Hepatocyte (in vitro differentiated cells): ENCODE measurements at regions not wholly inside any gene's neighbourhood (a gene's known extent, or its start where the extent isn't known, plus 50 kb on each side); places are given as distances from the start of the nearest gene placed in this dataset.

Experiments
- DNase-seq: peaks from one replicate; pipeline ENCODE4 v3.0.0-alpha.2; 2016; ENCODE audit warnings: low spot score
- H2AFZ ChIP-seq: fragments of 200-600 bp; sonication (generic); 2 replicates; pipeline ENCODE4 v1.6.0; 2016; ENCODE audit warnings: antibody characterized with exemption, mild to moderate bottlenecking
- H3K27ac ChIP-seq: fragments of 200-600 bp; sonication (generic); 2 replicates; pipeline ENCODE4 v1.5.1; 2016; ENCODE audit warnings: mild to moderate bottlenecking
- H3K27me3 ChIP-seq: fragments of 200-600 bp; sonication (generic); 2 replicates; pipeline ENCODE4 v1.6.1; 2016
- H3K36me3 ChIP-seq: fragments of 200-600 bp; sonication (generic); replicated peaks from 2 replicates; pipeline ENCODE4 v1.5.1; 2016; ENCODE audit warnings: low read depth; ENCODE audit not compliant: insufficient read depth
- H3K4me1 ChIP-seq: fragments of 200-600 bp; sonication (generic); 2 replicates; pipeline ENCODE4 v1.5.1; 2016; ENCODE audit warnings: mild to moderate bottlenecking, moderate library complexity; ENCODE audit not compliant: insufficient read depth
- H3K4me2 ChIP-seq: fragments of 200-600 bp; sonication (generic); 2 replicates; pipeline ENCODE4 v1.6.0; 2016
- H3K4me3 ChIP-seq: fragments of 200-600 bp; sonication (generic); 2 replicates; pipeline ENCODE4 v1.5.1; 2016; ENCODE audit warnings: mild to moderate bottlenecking
- H3K79me2 ChIP-seq: fragments of 200-600 bp; sonication (generic); 2 replicates; pipeline ENCODE4 v1.6.0; 2017; ENCODE audit warnings: mild to moderate bottlenecking
- H3K9me2 ChIP-seq: fragments of 200-600 bp; sonication (generic); replicated peaks from 2 replicates; pipeline ENCODE4 v1.6.0; 2017; ENCODE audit warnings: mild to moderate bottlenecking; ENCODE audit not compliant: insufficient read depth
- H3K9me3 ChIP-seq: fragments of 200-600 bp; sonication (generic); 2 replicates; pipeline ENCODE4 v1.5.1; 2016; ENCODE audit warnings: low read depth, mild to moderate bottlenecking
- H4K20me1 ChIP-seq: fragments of 200-600 bp; sonication (generic); 2 replicates; pipeline ENCODE4 v1.6.0; 2016; ENCODE audit warnings: mild to moderate bottlenecking; ENCODE audit not compliant: insufficient read depth, poor library complexity, severe bottlenecking
- CTCF ChIP-seq: fragments of 200-600 bp; sonication (generic); IDR thresholded peaks from 2 replicates; pipeline ENCODE4 v1.5.1; 2016; ENCODE audit warnings: antibody characterized with exemption, mild to moderate bottlenecking; ENCODE audit not compliant: poor library complexity
- EZH2 ChIP-seq: fragments of 200-600 bp; sonication (generic); IDR thresholded peaks from 2 replicates; pipeline ENCODE4 v1.6.1; 2016; ENCODE audit warnings: antibody characterized with exemption, mild to moderate bottlenecking, borderline replicate concordance
- EZH2phosphoT487 ChIP-seq: fragments of 200-600 bp; sonication (generic); IDR thresholded peaks from one replicate; pipeline ENCODE4 v1.6.1; 2018; ENCODE audit warnings: antibody characterized with exemption, mild to moderate bottlenecking, low read depth, moderate library complexity; ENCODE audit not compliant: unreplicated experiment, severe bottlenecking
- WGBS: methylation state at CpG from one replicate; pipeline ENCODE4 v1.1.6; 2016; ENCODE audit warnings: low lambda C conversion rate; ENCODE audit errors: missing lambda C conversion rate; 5-methylcytosine and 5-hydroxymethylcytosine counted together

GRCh38 chr9:79041266-79041665 is 530.5 kb upstream of the TLE4 start:
- WGBS: 84% methylated on average over 1 of the region's 1 CpG
- no peak for DNase-seq
- Histone ChIP-seq H3K4me2 (no peak overlapping the region), H3K4me3 (no peak overlapping the region), H3K9me3 (no peaks in the 10 kb centered on the region), H2AFZ (no peak overlapping the region), H3K79me2 (no peaks in the 10 kb centered on the region), H4K20me1 (no peaks in the 10 kb centered on the region), H3K9me2 (no peaks in the 10 kb centered on the region), H3K4me1 (no peaks in the 10 kb centered on the region), H3K27me3 (no peaks in the 10 kb centered on the region), H3K27ac (no peak overlapping the region), H3K36me3 (no peaks in the 10 kb centered on the region)
- TF ChIP-seq EZH2phosphoT487 (no peak), EZH2 (no peak), CTCF (no peak)

- Histone ChIP-seq H3K4me2 (no peak overlapping the region), H2AFZ (no peak overlapping the region), H4K20me1 (no peaks in the 10 kb centered on the region), H3K4me1 (no peaks in the 10 kb centered on the region), H3K9me3 (no peaks in the 10 kb centered on the region), H3K36me3 (no peaks in the 10 kb centered on the region), H3K9me2 (no peaks in the 10 kb centered on the region), H3K4me3 (no peak overlapping the region), H3K27me3 (no peaks in the 10 kb centered on the region), H3K79me2 (no peaks in the 10 kb centered on the region), H3K27ac (no peak overlapping the region)
- no peak for DNase-seq
- no peak for TF ChIP-seq EZH2
- no peak for TF ChIP-seq EZH2phosphoT487
- WGBS: 87% methylated on average over 7 of the region's 7 CpGs
These were observed 527.8 kb upstream of the TLE4 start for GRCh38 chr9:79043916-79044315.

- H3K9me3 ChIP-seq: no peaks in the 10 kb centered on the region
- no peaks in the 10 kb centered on the region for H3K9me2 ChIP-seq
- no peaks in the 10 kb centered on the region for H3K27me3 ChIP-seq
- H4K20me1 ChIP-seq: no peaks in the 10 kb centered on the region
- H3K36me3 ChIP-seq: no peaks in the 10 kb centered on the region
- TF ChIP-seq EZH2phosphoT487: no peak
- TF ChIP-seq CTCF: no peak
- TF ChIP-seq EZH2: no peak
- WGBS: 93% methylated on average over 2 of the region's 2 CpGs
- H3K27ac ChIP-seq: no peak overlapping the region
- DNase-seq: no peak
- no peaks in the 10 kb centered on the region for H3K4me1 ChIP-seq
- H2AFZ ChIP-seq: no peak overlapping the region
- H3K4me2 ChIP-seq: no peak overlapping the region
- no peaks in the 10 kb centered on the region for H3K79me2 ChIP-seq
- H3K4me3 ChIP-seq: no peak overlapping the region
These were observed 525.4 kb upstream of the TLE4 start for GRCh38 chr9:79046401-79046800.

- no peaks in the 10 kb centered on the region for H3K4me1 ChIP-seq
- no peaks in the 10 kb centered on the region for H3K79me2 ChIP-seq
These were observed 522.4 kb upstream of the TLE4 start for GRCh38 chr9:79049371-79049770.

More at GRCh38 chr9:79049371-79049770, 522.4 kb upstream of the TLE4 start:
- Histone ChIP-seq H3K27me3 (no peaks in the 10 kb centered on the region), H3K4me2 (no peak overlapping the region), H2AFZ (no peak overlapping the region), H3K27ac (no peak overlapping the region), H3K9me2 (no peaks in the 10 kb centered on the region), H4K20me1 (no peaks in the 10 kb centered on the region), H3K9me3 (no peaks in the 10 kb centered on the region), H3K36me3 (no peaks in the 10 kb centered on the region), H3K4me3 (no peak overlapping the region)
- TF ChIP-seq EZH2phosphoT487 (no peak), EZH2 (no peak), CTCF (no peak)
- no peak for DNase-seq
- 85% methylated on average over 5 of the region's 5 CpGs for WGBS
